Mesendoderm (in vitro differentiated cells): ENCODE measurements at regions not wholly inside any gene's neighbourhood (a gene's known extent, or its start where the extent isn't known, plus 50 kb on each side); places are given as distances from the start of the nearest gene placed in this dataset.

Experiments used
- DNase-seq: peaks from one replicate; pipeline ENCODE4 v3.0.0; 2013
- H2AK5ac ChIP-seq: 2 replicates; pipeline ENCODE4 v1.6.1; 2013; ENCODE audit warnings: low read length, inconsistent platforms
- H2BK120ac ChIP-seq: 2 replicates; pipeline ENCODE4 v1.6.1; 2013; ENCODE audit warnings: low read depth, mild to moderate bottlenecking, low read length, moderate library complexity, mixed read lengths
- H2BK15ac ChIP-seq: replicated peaks from 2 replicates; pipeline ENCODE4 v1.6.1; 2013; ENCODE audit warnings: low read depth, mild to moderate bottlenecking, moderate library complexity
- H2BK5ac ChIP-seq: 2 replicates; pipeline ENCODE4 v1.6.1; 2013; ENCODE audit warnings: low read length, inconsistent platforms
- H3K18ac ChIP-seq: 2 replicates; pipeline ENCODE4 v1.6.1; 2013; ENCODE audit warnings: mild to moderate bottlenecking, low read length, mixed read lengths
- H3K23ac ChIP-seq: one replicate; pipeline ENCODE4 v1.6.1; 2013; ENCODE audit warnings: low read length
- H3K27ac ChIP-seq: 2 replicates; pipeline ENCODE4 v1.5.1; 2013; ENCODE audit warnings: low read depth, mild to moderate bottlenecking, inconsistent platforms, low read length, moderate library complexity
- H3K27me3 ChIP-seq: 2 replicates; pipeline ENCODE4 v1.6.1; 2013; ENCODE audit warnings: low read length, control low read depth, mild to moderate bottlenecking, inconsistent platforms; ENCODE audit not compliant: insufficient read depth, poor library complexity
- H3K36me3 ChIP-seq: 2 replicates; pipeline ENCODE4 v1.6.1; 2013; ENCODE audit warnings: low read length, inconsistent platforms; ENCODE audit not compliant: control insufficient read depth, insufficient read depth
- H3K4ac ChIP-seq: one replicate; pipeline ENCODE4 v1.6.1; 2013; ENCODE audit warnings: low read depth, mild to moderate bottlenecking, low read length, moderate library complexity
- H3K4me1 ChIP-seq: 2 replicates; pipeline ENCODE4 v1.6.1; 2013; ENCODE audit warnings: low read depth, low read length, inconsistent platforms; ENCODE audit not compliant: control insufficient read depth
- H3K4me2 ChIP-seq: 2 replicates; pipeline ENCODE4 v1.6.1; 2013; ENCODE audit warnings: low read length
- H3K4me3 ChIP-seq: 2 replicates; pipeline ENCODE4 v1.5.1; 2013; ENCODE audit warnings: mild to moderate bottlenecking, low read length
- H3K56ac ChIP-seq: one replicate; pipeline ENCODE4 v1.6.1; 2013; ENCODE audit warnings: low read length
- H3K79me1 ChIP-seq: 2 replicates; pipeline ENCODE4 v1.6.1; 2013; ENCODE audit warnings: low read length, inconsistent platforms
- H3K79me2 ChIP-seq: 2 replicates; pipeline ENCODE4 v1.6.1; 2013; ENCODE audit warnings: mild to moderate bottlenecking, low read length; ENCODE audit not compliant: control insufficient read depth, insufficient read depth
- H3K9ac ChIP-seq: 2 replicates; pipeline ENCODE4 v1.6.1; 2013; ENCODE audit warnings: low read length, inconsistent platforms
- H4K5ac ChIP-seq: one replicate; pipeline ENCODE4 v1.6.1; 2013; ENCODE audit warnings: low read length
- H4K8ac ChIP-seq: one replicate; pipeline ENCODE4 v1.6.1; 2013; ENCODE audit warnings: low read depth, mild to moderate bottlenecking, control low read depth, low read length, moderate library complexity
- WGBS: extraction: QIAGEN DNeasy Blood & Tissue Kit; methylation state at CpG from one replicate; pipeline ENCODE4 v1.1.7; 2013; ENCODE audit warnings: low lambda C conversion rate, missing lambda C conversion rate; ENCODE audit not compliant: insufficient coverage; ENCODE audit errors: extremely low coverage; 5-methylcytosine and 5-hydroxymethylcytosine counted together

- no peak overlapping the region for H2BK15ac ChIP-seq
- H3K23ac ChIP-seq, result no peak overlapping the region
- H3K4me3 ChIP-seq, result no peak overlapping the region
- no peak overlapping the region for H2BK5ac ChIP-seq
- H3K27ac ChIP-seq, result no peak overlapping the region
- no peaks in the 10 kb centered on the region for H3K36me3 ChIP-seq
- DNase-seq, result no peak
- H3K9ac ChIP-seq, result no peak overlapping the region
- no peak overlapping the region for H3K4ac ChIP-seq
- no peaks in the 10 kb centered on the region for H3K79me2 ChIP-seq
- H4K5ac ChIP-seq, result no peak overlapping the region
- H2AK5ac ChIP-seq, result no peak overlapping the region
- no peak overlapping the region for H3K4me2 ChIP-seq
- no peaks in the 10 kb centered on the region for H3K27me3 ChIP-seq
- H4K8ac ChIP-seq, result no peak overlapping the region
- H3K79me1 ChIP-seq, result no peaks in the 10 kb centered on the region
- no peaks in the 10 kb centered on the region for H3K4me1 ChIP-seq
- H3K18ac ChIP-seq, result no peak overlapping the region
- H2BK120ac ChIP-seq, result no peak overlapping the region
- no peak overlapping the region for H3K56ac ChIP-seq
- WGBS, result no CpG with 5 or more reads among the region's 3 CpGs
These were observed 156.5 kb downstream of the MOXD1 start for GRCh38 chr6:132244744-132245143.

DNA sequence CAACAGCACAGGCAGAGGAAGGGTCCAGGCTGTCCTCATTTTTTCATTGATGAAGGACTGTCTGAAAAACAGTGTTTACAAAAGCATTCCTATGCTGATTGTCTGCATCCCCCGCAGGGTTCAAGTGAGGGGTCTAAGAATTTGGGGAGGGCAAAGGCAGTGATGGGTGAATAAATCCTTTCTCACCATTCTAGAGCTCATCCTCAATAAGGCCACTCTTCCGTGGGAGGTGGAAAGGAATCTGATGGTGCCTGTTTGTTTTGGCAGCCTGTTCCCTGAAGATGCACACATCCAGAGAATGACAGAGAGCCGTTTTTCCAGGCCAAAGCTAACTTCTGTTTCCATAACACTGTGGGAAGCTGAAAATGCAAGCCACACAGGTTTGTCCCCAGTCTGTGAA lies 164.5 kb downstream of the MOXD1 start:
- Histone ChIP-seq H2BK15ac (no peak overlapping the region), H3K36me3 (no peaks in the 10 kb centered on the region), H4K5ac (no peak overlapping the region), H3K79me1 (no peaks in the 10 kb centered on the region), H3K27ac (peak overlapping the region; percentile 55), H3K18ac (no peak overlapping the region), H2AK5ac (no peak overlapping the region), H3K56ac (no peak overlapping the region), H3K27me3 (no peaks in the 10 kb centered on the region), H2BK120ac (no peak overlapping the region), H3K4ac (no peak overlapping the region), H3K4me1 (no peaks in the 10 kb centered on the region), H3K23ac (no peak overlapping the region), H3K9ac (no peak overlapping the region), H3K4me3 (no peak overlapping the region), H4K8ac (no peak overlapping the region), H3K79me2 (no peaks in the 10 kb centered on the region), H2BK5ac (no peak overlapping the region), H3K4me2 (no peak overlapping the region)
- peak; percentile 87 for DNase-seq
- no CpG with 5 or more reads among the region's 3 CpGs for WGBS

DNA sequence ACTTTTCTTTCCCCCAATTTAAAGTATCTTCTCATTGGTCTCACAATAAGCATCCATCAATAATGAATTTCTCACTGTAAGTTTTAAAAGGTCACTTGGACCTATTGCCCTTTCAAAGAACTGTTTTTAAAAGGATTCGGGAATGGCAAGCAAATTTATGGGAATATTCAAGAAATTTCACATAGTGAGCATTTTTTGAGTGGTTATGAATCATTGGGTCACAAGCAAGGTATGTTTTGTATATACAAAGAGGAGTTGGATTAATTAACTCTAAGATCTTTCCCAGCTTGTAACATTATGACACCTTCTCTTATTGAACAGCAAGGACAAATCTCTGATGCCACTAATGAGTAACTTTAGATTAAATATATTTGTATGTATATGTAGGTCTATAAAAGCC lies 165.0 kb downstream of the MOXD1 start:
- no peak overlapping the region for H3K4ac ChIP-seq
- no peak overlapping the region for H4K8ac ChIP-seq
- H2AK5ac ChIP-seq, result no peak overlapping the region
- H3K27ac ChIP-seq, result no peak overlapping the region
- no peak overlapping the region for H3K9ac ChIP-seq
- H3K36me3 ChIP-seq, result no peaks in the 10 kb centered on the region
- H3K79me1 ChIP-seq, result no peaks in the 10 kb centered on the region
- no peak overlapping the region for H3K4me2 ChIP-seq
- no peak overlapping the region for H2BK5ac ChIP-seq
- no peak for DNase-seq
- no CpG with 5 or more reads among the region's 1 CpG for WGBS
- no peaks in the 10 kb centered on the region for H3K4me1 ChIP-seq
- no peak overlapping the region for H3K18ac ChIP-seq
- no peak overlapping the region for H3K4me3 ChIP-seq
- H2BK15ac ChIP-seq, result no peak overlapping the region
- no peak overlapping the region for H4K5ac ChIP-seq
- no peaks in the 10 kb centered on the region for H3K27me3 ChIP-seq
- H3K79me2 ChIP-seq, result no peaks in the 10 kb centered on the region
- no peak overlapping the region for H3K23ac ChIP-seq
- H3K56ac ChIP-seq, result no peak overlapping the region
- no peak overlapping the region for H2BK120ac ChIP-seq

DNA sequence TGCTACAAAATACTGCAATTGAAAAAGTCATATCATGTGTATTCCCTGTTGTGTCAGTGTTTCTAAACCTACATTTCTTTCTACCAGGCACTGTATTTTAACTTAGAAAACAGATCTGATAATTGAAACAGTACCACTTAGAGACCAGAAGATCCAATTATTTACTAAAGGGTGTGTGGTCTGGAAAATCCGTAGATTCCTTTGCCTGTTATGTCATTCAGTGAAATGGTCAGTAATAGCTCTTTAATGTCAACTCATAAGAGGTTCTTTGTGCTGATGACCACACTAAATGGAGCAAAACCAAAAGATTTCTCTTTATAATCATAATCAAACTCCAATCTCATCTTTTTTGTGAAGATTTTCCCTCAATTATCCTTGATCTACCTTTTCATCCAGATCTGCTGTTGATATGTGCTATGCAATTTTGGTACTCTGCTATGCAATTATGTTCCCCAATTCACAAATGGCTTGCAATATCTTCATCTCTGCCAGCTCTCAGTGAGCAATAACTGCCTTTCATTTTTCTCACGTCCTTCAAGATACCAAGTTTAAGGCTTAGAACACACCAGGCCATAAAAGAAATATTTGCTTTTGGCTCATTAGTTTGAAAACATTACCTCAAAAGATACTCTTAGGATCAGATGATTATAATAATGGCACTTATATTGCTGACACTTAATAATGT lies 165.5 kb downstream of the MOXD1 start:
- Histone ChIP-seq H3K36me3 (no peaks in the 10 kb centered on the region), H3K4me2 (no peak overlapping the region), H3K56ac (no peak overlapping the region)

GRCh38 chr6:132234356-132234755 lies 166.9 kb downstream of the MOXD1 start:
- no peaks in the 10 kb centered on the region for H3K36me3 ChIP-seq
- H2BK5ac ChIP-seq, result no peak overlapping the region
- no peak overlapping the region for H3K27ac ChIP-seq
- no peak overlapping the region for H3K23ac ChIP-seq
- H2BK15ac ChIP-seq, result no peak overlapping the region
- H3K79me2 ChIP-seq, result no peaks in the 10 kb centered on the region
- H2AK5ac ChIP-seq, result no peak overlapping the region
- H3K4me1 ChIP-seq, result no peaks in the 10 kb centered on the region
- H2BK120ac ChIP-seq, result no peak overlapping the region
- no peak overlapping the region for H4K8ac ChIP-seq
- no peak overlapping the region for H3K56ac ChIP-seq
- no peak overlapping the region for H3K4me2 ChIP-seq
- H3K79me1 ChIP-seq, result no peaks in the 10 kb centered on the region
- H3K27me3 ChIP-seq, result no peaks in the 10 kb centered on the region
- H3K9ac ChIP-seq, result no peak overlapping the region
- no CpG with 5 or more reads among the region's 2 CpGs for WGBS
- no peak overlapping the region for H3K4ac ChIP-seq
- H3K18ac ChIP-seq, result no peak overlapping the region
- H3K4me3 ChIP-seq, result no peak overlapping the region
- no peak for DNase-seq
- no peak overlapping the region for H4K5ac ChIP-seq

More for the DNA sequence above, 165.5 kb downstream of the MOXD1 start:
- no peak overlapping the region for H3K4me3 ChIP-seq
- H3K79me1 ChIP-seq, result no peaks in the 10 kb centered on the region
- H3K23ac ChIP-seq, result no peak overlapping the region
- H3K4ac ChIP-seq, result no peak overlapping the region
- H3K27ac ChIP-seq, result peak overlapping the region; percentile 17
- peak overlapping the region; percentile 80 for H3K18ac ChIP-seq
- H3K4me1 ChIP-seq, result no peaks in the 10 kb centered on the region
- H2AK5ac ChIP-seq, result no peak overlapping the region
- no peaks in the 10 kb centered on the region for H3K79me2 ChIP-seq
- no peak overlapping the region for H4K8ac ChIP-seq
- no peak overlapping the region for H4K5ac ChIP-seq
- no peak for DNase-seq
- no peak overlapping the region for H2BK15ac ChIP-seq
- peak overlapping the region; percentile 94 for H2BK120ac ChIP-seq
- no peak overlapping the region for H2BK5ac ChIP-seq
- WGBS, result no CpG with 5 or more reads among the region's 2 CpGs
- no peaks in the 10 kb centered on the region for H3K27me3 ChIP-seq
- H3K9ac ChIP-seq, result no peak overlapping the region
